ENCODE measurements at regions not wholly inside any gene's neighbourhood (a gene's known extent, or its start where the extent isn't known, plus 50 kb on each side); places are given as distances from the start of the nearest gene placed in this dataset.

DNA sequence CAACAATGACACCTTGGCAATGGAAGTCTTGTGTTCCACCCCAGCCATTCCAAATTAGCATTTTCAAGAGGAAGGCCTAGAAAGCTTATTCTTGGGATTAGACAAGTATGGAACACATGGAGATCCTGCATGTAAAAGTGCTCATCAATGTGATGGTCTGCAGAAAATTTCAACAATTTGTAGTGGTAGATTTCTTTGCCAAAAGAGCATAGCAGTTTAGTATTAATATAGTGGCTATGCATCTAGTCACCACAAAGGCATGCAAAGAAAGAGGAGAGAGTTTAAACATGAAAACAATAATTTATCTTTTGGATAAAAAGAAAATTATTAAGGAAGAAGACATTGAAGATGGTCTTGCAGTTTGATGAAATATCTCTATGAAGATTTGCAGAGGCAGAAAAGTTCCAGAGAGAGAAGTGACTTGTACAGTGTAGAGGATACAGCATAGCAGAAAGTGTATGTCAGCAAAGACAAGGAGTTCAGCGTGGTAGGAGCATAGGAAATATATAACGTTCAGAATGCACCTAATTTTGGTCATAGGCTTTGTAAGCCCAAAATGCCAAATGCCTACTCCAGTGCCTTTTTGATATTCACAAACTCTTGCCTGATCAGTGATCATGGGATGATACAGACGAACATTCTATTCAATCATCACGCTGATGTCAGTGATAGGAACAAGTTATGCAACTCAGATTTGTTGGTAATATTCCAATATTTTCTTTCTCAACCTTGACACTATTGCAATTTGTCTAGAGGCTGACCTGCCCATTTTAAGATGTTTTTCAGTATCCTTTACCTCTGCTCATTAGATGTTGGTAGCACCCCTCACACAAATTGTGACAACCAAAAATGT, 727.9 kb upstream of the SOX9 start:
- DNase-seq (ENCODE audit: extremely low spot score in 2 of 2), result no peak
- no peaks in the 10 kb centered on the region for H3K36me3 ChIP-seq
- H3K27me3 ChIP-seq, result no peaks in the 10 kb centered on the region
- TF ChIP-seq, protein P1, sequence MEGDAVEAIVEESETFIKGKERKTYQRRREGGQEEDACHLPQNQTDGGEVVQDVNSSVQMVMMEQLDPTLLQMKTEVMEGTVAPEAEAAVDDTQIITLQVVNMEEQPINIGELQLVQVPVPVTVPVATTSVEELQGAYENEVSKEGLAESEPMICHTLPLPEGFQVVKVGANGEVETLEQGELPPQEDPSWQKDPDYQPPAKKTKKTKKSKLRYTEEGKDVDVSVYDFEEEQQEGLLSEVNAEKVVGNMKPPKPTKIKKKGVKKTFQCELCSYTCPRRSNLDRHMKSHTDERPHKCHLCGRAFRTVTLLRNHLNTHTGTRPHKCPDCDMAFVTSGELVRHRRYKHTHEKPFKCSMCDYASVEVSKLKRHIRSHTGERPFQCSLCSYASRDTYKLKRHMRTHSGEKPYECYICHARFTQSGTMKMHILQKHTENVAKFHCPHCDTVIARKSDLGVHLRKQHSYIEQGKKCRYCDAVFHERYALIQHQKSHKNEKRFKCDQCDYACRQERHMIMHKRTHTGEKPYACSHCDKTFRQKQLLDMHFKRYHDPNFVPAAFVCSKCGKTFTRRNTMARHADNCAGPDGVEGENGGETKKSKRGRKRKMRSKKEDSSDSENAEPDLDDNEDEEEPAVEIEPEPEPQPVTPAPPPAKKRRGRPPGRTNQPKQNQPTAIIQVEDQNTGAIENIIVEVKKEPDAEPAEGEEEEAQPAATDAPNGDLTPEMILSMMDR (IDR thresholded peaks at IDR 0.05), result no peak
- TF ChIP-seq POLR2A (IDR thresholded peaks at IDR 0.05), result no peak
- no peak for TF ChIP-seq POLR2AphosphoS5 (IDR thresholded peaks at IDR 0.05; ENCODE audit: insufficient read depth in 1 of 2, low read depth in 1 of 2)
- H3K4me1 ChIP-seq, result no peaks in the 10 kb centered on the region
- H3K4me3 ChIP-seq, result no peak overlapping the region
- no peaks in the 10 kb centered on the region for H3K9me3 ChIP-seq
- no peak overlapping the region for H3K27ac ChIP-seq
- intact Hi-C loops (cut with DNase I), result no loop called here

DNA sequence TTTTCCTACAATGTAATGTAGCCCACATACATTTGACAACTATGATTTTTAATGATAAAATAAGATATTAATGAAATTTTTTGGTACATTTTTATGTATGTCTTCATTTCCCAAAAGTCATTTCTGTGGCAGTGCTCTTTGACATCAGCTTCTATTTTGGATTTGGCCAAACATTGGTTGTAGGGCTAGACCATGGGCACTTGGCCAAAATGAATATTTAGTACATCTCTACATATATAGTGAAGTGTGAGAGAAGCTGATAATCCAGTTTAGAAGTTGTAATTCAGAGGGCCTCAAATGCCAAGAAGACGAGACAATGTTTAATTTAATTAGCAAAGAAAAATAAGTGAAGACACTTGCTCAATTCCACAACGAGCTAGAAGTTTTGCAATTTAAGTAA, 724.9 kb upstream of the SOX9 start:
- H3K36me3 ChIP-seq, result no peaks in the 10 kb centered on the region
- intact Hi-C loops (cut with DNase I), result no loop called here
- H3K4me1 ChIP-seq, result no peaks in the 10 kb centered on the region
- no peaks in the 10 kb centered on the region for H3K27me3 ChIP-seq
- no peak overlapping the region for H3K27ac ChIP-seq
- H3K9me3 ChIP-seq, result no peaks in the 10 kb centered on the region
- no peak for DNase-seq (ENCODE audit: extremely low spot score in 2 of 2)
- no peak for TF ChIP-seq POLR2AphosphoS5 (IDR thresholded peaks at IDR 0.05; ENCODE audit: insufficient read depth in 1 of 2, low read depth in 1 of 2)
- no peak for TF ChIP-seq POLR2A (IDR thresholded peaks at IDR 0.05)
- TF ChIP-seq, protein P1 (IDR thresholded peaks at IDR 0.05), result no peak
- H3K4me3 ChIP-seq, result no peak overlapping the region

DNA sequence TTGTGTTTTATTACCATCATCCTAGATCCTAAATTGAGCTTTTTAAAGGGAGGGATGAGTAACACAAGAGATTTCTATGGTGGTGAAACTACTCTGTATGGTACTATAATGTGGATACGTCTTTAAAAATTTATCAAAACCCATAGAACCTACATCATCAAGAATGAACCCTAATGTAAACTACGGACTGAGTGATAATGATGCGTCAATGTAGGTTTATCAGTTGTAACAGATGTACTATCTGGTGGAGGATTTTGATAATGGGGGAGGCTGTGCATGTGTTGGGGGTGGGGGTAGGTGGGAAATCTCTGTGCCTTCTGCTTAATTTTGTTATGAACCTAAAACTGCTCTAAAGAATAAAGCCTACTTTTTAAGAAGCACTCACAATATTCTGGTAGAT, 724.1 kb upstream of the SOX9 start:
- Histone ChIP-seq H3K27ac (no peak overlapping the region), H3K4me3 (no peak overlapping the region), H3K36me3 (no peaks in the 10 kb centered on the region), H3K4me1 (no peaks in the 10 kb centered on the region), H3K9me3 (no peaks in the 10 kb centered on the region), H3K27me3 (no peaks in the 10 kb centered on the region)
- DNase-seq (ENCODE audit: extremely low spot score in 2 of 2), result no peak
- intact Hi-C loops (cut with DNase I), result no loop called here
- TF ChIP-seq POLR2AphosphoS5 (IDR thresholded peaks at IDR 0.05; ENCODE audit: insufficient read depth in 1 of 2, low read depth in 1 of 2) (no peak), POLR2A (IDR thresholded peaks at IDR 0.05) (no peak)
- TF ChIP-seq, protein P1 (IDR thresholded peaks at IDR 0.05), result no peak

DNA sequence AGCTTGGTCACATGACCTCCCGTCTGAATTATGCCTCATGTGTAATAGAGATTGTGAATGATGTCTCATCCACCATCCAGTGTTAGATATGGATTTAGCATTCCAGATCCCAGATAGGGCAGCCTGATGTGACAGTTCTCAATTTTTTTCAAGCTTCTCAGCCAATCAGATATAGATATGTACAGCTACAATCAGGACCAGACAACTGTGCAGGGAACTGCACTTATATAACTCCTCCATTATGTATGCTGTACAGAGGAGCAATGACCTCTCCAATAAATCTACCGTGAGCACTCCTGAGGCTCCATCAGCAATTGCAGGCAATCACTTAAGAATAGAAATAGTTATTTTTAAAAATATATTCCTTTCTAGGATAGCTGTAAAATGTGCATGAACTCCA, 722.8 kb upstream of the SOX9 start:
- no peak overlapping the region for H3K4me3 ChIP-seq
- intact Hi-C loops (cut with DNase I), result no loop called here
- no peak overlapping the region for H3K27ac ChIP-seq
- H3K4me1 ChIP-seq, result no peaks in the 10 kb centered on the region
- H3K9me3 ChIP-seq, result no peaks in the 10 kb centered on the region
- no peaks in the 10 kb centered on the region for H3K36me3 ChIP-seq
- no peaks in the 10 kb centered on the region for H3K27me3 ChIP-seq
- no peak for DNase-seq (ENCODE audit: extremely low spot score in 2 of 2)
- TF ChIP-seq POLR2A (IDR thresholded peaks at IDR 0.05) (no peak), POLR2AphosphoS5 (IDR thresholded peaks at IDR 0.05; ENCODE audit: insufficient read depth in 1 of 2, low read depth in 1 of 2) (no peak)
- TF ChIP-seq, protein P1 (IDR thresholded peaks at IDR 0.05), result no peak

DNA sequence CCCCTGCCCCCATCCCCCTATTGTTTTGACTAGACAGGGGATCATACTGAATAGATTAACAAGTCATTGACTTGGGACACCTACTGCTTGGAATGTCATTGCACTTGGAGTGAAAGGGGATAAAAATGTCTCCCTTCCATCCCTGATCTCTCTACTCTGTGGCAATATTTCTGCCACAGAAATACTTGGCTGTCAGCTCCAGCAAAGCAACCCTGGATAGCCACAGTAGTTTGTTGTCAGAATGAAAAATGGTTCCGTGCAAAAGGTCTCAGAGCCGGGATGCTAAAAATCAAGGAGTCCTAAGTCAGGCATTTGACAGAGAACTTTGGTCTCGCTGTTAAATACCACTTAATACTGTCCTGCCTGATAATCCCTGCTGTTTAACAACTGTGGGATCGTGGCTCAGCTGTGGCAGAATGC, 722.0 kb upstream of the SOX9 start:
- TF ChIP-seq POLR2A (IDR thresholded peaks at IDR 0.05) (no peak), POLR2AphosphoS5 (IDR thresholded peaks at IDR 0.05; ENCODE audit: insufficient read depth in 1 of 2, low read depth in 1 of 2) (no peak)
- TF ChIP-seq, protein P1 (IDR thresholded peaks at IDR 0.05), result no peak
- no peaks in the 10 kb centered on the region for H3K4me1 ChIP-seq
- H3K27ac ChIP-seq, result no peak overlapping the region
- no peaks in the 10 kb centered on the region for H3K9me3 ChIP-seq
- H3K27me3 ChIP-seq, result no peaks in the 10 kb centered on the region
- no peak for DNase-seq (ENCODE audit: extremely low spot score in 2 of 2)
- intact Hi-C loops (cut with DNase I), result no loop called here
- H3K4me3 ChIP-seq, result no peak overlapping the region
- H3K36me3 ChIP-seq, result no peaks in the 10 kb centered on the region

All from vagina (tissue), 2 donors.